ENCODE measurements at regions not wholly inside any gene's neighbourhood (a gene's known extent, or its start where the extent isn't known, plus 50 kb on each side); places are given as distances from the start of the nearest gene placed in this dataset.

- TF ChIP-seq CTCF (IDR thresholded peaks at IDR 0.05), result no peak
- TF ChIP-seq POLR2A (IDR thresholded peaks at IDR 0.05), result no peak
Observed at GRCh38 chr7:36047091-36047658, 105.9 kb upstream of the EEPD1 start.
